ENCODE measurements at regions not wholly inside any gene's neighbourhood (a gene's known extent, or its start where the extent isn't known, plus 50 kb on each side); places are given as distances from the start of the nearest gene placed in this dataset.
A peak's percentile ranks its signal among the peaks of the same experiment; 100 is the strongest.

DNA sequence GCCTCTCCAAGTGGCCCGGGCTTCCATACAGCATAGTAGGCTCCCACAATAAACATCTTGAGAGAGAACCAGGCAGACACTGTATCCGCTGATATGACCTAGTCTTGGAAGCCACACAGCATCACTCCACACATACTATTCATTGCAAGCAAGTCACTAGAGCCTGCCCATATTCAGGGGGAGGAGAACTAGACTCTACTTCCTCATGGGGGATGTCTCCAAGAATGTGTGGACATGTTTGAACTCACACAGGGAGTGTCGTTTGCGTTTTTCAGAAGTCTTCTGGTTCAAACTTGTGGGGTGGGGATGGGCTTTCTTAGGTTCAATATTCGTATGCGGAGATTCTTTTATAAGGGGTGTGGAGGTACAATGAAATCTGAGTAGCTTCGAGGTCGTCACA is 232.6 kb upstream of the HABP2 start:
- DNase-seq (ENCODE audit: extremely low read depth in 1 of 2, low read depth in 1 of 2) = no peak

DNA sequence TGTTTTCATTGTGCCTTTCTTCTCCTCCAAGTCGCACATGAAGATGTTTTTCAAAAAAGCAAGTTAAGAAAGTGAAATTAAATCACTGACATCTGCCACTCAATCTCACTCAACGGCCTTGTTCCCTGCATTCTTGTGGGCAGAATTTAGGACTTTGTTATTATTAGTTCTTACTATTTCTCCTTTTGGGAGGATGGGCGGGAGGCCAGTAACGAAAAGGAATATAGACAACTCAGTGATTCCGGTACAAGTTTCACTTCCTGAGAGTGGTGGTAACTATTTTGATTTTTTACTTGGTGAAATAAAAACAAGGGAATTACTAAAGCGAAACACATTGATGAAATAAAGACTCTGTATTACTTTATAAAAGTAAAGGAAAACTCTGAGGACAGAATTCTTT is 231.9 kb upstream of the HABP2 start:
- DNase-seq (ENCODE audit: extremely low read depth in 1 of 2, low read depth in 1 of 2) = no peak

DNA sequence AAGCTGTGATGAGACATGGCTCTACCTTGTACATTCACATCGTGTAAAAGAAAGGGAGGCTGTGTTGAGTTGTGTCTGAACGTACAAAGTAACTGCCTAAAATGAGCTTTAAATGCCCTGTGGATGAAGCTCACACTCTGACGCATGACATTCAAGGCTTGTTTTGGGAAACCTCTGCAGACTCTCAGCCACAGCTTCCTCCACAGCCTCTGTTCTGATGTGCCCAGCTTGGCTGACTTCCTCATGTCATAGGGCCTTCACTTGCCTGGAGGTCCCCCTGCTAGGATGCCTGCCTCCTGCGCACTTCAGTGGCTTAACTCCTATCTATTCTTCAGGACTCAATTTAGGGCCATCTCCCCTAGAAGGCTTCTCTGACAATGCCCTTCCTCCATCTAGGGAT is 230.0 kb upstream of the HABP2 start:
- no peak for DNase-seq (ENCODE audit: extremely low read depth in 1 of 2, low read depth in 1 of 2)

DNA sequence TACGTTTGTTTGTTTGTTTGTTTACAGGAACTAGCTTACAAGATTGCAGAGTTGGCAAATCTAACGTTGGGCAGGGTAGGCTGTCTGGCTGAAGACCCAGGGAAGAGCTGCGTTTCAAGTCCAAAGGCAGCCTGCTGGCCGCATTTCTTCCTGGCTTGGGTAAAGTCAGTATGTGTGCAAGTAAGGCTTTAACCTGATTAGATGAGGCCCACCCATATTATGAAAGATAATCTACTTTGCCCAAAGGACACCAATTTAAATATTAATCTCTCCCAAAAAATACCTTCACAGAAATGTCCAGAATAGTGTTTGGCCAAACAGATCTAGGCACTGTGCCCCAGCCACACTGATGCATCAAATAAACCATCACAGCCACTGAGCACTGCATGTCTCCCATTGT is 228.9 kb upstream of the HABP2 start:
- no peak for DNase-seq (ENCODE audit: extremely low read depth in 1 of 2, low read depth in 1 of 2)

DNA sequence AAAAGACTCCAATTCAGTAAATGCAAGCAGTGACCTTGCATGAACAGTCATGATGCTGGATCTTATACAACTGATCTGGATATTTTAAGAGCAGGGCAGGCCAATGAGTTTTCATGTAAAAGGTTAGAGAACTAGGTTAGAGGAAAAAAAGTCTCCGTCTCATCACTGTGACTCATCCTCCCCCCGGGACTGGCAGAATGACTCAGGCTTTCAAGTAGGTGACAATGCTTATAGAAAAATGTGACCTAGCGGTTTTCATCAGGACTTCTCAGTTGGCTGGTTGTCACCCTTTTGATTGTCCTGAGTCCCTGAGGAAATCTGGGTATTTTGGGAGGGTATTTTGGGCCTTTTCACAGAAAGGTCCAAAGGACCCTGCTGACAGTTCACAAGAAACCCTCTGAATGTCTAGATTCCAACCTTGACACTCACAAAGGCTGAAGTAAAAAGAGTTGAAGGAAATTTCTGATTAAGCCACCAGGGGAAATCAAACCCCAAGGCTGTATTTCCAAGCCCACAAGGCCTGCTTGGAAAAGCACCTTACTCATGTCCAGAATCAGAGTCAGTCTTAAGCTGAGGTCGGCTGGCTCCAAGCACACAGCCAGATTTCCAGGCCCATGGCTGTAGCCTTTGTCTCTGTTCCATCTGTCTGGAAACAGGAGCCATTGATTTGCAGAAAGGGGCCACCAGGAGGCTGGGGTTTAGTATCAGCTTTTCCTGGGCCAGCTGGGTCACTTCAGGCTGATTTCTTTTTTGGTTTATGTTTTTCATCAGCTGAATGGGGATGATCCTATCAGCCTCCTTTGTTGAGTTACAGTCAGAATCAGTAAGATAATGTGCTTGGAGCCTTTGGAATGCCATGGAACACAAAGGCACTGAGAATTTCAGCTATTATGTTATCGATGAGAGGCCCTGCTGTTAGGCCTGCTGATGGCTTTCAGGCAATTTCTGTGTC is 226.4 kb upstream of the HABP2 start:
- peak in 1 of 2 donors; percentile 19 for DNase-seq (ENCODE audit: extremely low read depth in 1 of 2, low read depth in 1 of 2)

DNA sequence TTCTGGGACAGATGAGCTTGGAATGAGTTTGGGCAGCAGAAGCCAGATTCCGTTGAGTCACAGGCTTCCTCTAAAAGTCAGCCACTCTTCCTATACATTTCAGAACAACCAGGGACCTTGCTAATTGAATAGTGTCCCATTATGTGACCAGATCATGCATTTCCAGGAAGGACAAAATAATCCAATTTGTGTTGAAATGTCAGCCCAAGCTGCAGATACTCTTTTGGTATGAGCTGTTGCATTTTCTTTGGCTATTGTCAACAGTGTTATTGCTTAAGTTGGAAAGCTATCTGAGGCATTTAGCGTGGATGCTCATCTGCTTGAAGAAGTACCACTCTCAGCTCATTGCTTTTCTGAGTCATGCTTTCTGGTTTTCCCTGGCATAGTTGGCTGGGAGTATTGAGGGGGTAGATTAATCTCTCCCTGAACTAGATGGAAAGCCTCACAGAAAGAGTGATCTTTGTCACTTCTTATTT is 223.7 kb upstream of the HABP2 start:
- DNase-seq (ENCODE audit: extremely low read depth in 1 of 2, low read depth in 1 of 2) = no peak

DNA sequence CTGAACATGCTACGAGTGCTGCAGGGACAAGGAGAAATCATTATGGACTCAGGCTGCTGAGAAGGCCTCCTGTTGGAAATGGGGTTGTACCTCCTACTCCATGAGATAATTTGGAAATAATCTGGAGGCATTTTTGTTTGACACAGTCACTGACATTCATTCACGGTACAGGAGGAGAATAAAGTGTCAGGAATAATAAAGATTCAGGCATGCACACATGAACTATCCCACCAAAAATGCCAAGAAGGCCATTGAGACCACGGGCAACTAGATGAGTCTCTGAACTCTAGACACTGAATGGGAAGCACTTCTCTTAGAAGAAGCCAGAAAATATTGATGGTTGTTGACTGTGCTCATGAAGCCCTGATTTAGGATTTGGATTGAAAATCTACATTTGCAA is 220.9 kb upstream of the HABP2 start:
- DNase-seq (ENCODE audit: extremely low read depth in 1 of 2, low read depth in 1 of 2) = no peak

DNA sequence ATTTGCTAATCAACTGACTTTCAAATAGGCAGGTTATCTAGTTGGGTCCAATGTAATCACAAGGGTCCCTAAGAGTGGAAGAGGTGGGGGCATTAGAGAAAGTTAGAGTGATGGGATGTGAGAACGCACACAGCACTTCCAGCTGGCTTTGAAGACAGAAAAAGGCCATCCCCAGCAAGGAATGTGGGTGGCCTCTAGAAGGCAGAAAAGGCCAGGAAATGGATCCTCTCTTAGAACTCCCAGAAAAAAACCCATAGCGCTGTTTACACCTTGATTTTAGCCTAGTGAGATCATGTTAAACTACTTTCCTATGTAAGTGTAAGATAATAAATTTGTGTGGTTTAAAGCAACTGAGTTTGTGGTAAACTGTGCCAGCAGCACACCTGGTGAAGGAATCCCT is 219.5 kb upstream of the HABP2 start:
- DNase-seq (ENCODE audit: extremely low read depth in 1 of 2, low read depth in 1 of 2) = no peak

DNA sequence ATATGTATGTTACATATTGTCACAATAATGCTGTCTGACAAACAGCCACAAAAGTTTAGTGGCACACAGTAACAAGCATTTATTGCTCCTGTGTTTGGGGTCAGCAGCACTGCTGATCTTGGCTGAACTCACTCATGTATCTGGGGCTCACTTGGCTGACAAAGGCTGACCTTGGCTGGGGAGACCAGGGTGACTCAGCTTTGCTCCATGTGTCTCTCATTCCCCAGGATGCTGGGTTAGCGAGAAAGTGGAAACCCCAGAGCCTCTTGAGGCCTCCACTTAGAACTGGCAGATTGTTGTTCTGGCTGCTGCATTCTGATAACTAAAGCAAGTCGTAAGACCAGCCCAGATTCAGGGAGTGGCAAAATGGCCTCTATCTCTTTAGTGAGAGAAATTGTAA is 217.3 kb upstream of the HABP2 start:
- no peak for DNase-seq (ENCODE audit: extremely low read depth in 1 of 2, low read depth in 1 of 2)

DNA sequence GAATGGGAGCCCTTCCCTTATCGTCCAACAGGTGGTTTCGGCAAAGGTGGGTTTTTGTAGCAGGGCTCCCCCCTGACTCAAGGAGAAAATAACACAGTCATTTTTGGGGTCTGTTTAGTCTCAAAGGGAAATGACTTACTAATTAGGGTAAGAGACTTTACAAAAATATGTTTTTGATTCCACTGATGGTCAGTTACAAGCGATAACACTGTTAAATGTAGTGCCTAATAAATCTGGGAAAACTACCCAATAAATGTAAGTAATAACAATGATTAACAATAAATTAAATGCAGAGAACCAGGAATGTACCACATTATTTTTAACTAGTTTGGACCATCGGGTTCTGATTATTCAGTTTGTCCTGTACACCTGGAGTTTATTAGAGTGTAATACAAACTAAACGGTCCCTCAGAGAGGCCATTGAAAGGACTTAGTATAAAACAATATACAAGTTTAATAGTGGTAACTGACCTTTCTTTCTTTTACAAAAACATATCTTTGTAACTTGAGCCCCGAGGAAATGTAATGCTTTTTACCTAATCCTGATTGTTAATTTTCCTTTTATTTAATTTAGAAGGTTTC is 216.2 kb upstream of the HABP2 start:
- DNase-seq (ENCODE audit: extremely low read depth in 1 of 2, low read depth in 1 of 2) = no peak

DNA sequence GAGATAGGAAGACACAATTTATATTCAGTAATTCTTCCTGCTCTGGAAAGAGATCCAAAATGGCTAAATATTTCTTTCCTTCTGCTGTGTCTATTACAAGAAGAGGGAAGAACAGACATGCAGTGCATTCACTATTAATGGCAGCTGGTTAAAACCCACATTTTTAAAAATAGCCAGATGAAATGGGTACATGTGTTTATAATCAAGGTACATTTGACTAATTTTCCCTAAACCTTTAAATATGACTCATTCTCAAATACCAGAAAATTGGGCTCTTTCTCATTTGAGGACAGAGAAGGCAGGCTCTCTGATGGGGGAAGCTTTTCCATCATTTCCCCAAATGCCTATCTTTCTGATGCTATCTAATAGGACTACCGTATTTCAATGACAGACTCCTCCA is 215.7 kb upstream of the HABP2 start:
- no peak for DNase-seq (ENCODE audit: extremely low read depth in 1 of 2, low read depth in 1 of 2)

DNA sequence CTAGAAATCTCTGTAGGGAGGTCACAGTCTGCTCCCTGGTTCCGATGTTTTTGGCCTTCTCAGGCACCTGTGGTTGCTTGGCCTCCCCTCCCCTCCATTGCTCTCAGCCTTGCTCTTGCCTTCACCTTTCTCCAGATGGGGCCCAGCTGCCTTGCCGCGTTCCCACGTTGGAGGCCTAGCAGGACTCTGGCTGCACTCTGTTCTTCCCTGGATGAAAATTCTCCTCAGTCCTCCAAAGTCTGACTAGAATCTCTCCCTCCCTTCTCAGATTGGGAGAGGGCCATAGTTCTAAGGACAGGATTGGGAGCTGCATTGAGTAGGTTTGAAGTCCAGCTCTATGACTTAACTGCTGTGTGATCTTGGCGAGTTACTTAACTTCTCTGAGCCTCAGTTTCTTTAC is 213.7 kb upstream of the HABP2 start:
- no peak for DNase-seq (ENCODE audit: extremely low read depth in 1 of 2, low read depth in 1 of 2)

DNA sequence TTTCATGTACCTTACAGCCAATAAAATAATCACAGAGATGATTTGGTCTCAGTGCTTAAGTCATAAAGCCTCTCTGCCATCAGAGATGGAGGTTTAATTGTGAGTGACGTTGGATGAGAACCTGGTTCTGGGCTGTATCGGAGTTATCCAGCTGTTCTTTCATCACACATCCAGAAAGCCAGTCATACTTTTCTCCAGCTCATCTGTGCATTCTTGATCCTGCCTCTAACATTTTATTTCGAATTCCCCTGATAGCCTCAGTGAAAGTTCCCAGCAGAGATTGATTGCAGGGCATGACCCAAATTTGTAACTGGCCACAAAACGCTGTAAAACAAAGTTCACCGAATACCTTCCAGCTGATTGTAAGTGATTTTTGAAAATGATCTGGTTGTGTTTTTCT is 212.6 kb upstream of the HABP2 start:
- no peak for DNase-seq (ENCODE audit: extremely low read depth in 1 of 2, low read depth in 1 of 2)

DNA sequence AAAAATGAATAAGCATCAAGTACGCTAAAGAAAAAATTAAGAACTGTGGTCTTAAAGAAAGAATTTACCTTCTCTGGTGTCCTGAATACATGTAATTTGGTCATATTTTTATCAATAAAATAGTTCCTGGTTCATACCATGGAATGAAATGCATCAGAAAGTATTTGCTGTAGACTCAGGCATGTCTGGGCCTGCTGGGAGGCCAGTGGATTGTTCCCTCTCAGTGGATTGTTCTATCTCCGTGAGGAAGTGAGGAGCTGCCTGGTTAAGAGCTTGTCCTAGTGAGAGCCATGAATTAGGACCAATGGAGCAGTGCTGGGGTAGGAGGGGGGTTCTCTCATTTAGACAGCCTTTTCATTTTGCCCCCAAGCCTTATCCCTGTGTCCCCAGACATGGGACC is 211.7 kb upstream of the HABP2 start:
- DNase-seq (ENCODE audit: extremely low read depth in 1 of 2, low read depth in 1 of 2) = no peak

DNA sequence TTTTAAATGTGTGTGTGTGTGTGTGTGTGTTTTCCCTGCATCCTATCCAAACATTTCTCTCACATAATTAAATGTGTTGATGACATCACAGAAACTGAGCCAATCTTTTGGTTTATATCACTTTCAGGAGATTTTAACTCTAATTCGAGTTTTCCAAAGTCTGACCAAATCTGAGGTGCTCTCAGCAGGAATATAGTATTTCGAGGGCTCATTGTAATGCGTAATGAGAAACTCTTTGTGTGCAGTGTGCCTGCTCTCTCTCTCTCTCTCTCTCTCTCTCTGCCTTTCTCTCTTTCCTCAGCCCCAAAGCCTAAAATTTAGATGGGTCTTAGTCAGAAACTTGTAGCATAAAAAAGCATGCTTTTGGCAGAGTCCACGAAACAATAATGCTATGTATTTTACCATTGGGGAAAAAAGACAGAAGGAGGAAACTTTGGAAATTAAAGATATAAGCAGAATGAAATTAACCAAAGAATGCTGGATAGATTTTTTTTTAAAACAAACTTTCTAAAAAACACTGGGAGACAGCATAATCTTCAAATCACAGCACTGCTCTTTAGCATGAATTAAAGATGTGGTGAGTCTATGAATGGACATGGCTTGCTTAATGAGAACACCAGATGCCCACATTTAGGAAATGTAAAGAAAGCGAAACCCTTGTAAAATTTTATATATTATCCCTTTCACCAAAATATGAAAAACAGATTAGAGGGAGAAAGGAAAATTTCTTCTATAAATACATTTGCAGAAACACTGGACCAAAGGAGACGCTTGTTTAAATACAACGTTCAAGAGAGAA is 206.8 kb upstream of the HABP2 start:
- DNase-seq (ENCODE audit: extremely low read depth in 1 of 2, low read depth in 1 of 2) = no peak

DNA sequence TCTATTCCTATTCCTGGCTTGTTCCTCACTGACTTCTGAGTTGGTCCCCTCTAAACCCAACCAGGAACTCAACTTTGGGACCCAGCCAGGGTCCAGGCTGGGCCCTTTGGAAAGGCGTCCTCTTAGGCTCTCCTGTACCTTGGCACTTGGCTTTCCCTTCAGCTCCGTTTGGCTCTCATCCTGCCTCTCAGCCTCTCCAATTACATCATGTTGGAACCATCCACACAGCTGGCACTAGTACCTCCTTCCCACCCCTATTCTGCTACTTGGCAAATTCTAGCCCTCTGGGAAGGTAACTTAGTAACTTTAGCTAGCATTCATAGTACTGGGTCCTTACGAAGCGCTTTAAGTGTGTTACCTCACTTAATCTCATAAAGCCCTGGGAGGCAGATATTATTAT is 205.3 kb upstream of the HABP2 start:
- DNase-seq (ENCODE audit: extremely low read depth in 1 of 2, low read depth in 1 of 2) = no peak

DNA sequence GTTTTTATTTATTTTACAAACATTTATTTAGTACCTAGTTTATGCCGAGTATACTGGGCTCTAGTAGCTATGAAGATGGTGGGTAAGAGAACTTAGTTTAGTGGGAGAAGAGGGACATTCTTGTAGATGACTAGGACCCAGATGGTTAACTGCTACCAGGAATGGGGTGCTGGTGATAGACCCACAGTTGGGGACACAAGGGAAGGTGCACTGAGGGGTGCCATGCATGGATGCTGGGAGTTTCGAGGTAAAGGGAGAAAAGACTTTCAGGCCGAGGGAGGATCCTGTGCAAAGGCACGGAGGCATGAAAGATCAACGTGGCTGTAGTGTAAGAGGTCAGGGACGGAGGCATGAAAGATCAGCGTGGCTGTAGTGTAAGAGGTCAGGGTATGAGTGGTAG is 204.2 kb upstream of the HABP2 start:
- DNase-seq (ENCODE audit: extremely low read depth in 1 of 2, low read depth in 1 of 2) = no peak

DNA sequence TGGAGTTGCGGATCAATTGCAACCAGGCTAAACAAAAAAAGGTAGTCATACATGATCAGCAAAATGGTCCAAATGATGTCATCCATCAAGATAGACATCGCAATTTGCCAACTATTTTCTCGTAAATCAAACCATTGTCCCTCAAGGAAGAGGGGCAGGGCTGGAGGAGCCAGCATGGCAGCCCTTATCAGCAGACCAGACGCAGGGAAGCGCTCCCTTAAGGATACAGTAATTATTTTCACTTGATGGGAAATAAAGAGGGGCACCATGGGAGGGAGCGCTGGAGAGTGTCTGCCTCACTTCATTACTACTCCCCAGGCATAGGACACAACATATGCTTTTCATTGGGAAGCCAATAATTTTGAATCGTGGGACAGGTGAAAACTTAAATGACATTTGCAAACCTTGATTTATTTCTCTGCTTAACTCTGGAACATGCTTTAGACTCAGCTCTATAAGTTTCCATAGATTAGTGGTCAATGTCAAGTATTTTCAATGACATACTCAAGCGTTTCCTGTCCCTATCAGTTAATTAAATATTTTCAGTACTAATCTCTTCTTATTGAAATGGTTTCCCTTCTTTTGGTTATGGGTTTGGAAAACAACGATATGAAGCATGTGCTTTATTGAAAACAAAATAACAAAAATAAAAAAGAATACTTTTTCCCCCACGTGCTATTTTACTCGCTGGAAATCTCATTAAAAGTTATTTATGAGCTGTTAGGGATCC is 202.4 kb upstream of the HABP2 start:
- DNase-seq (ENCODE audit: extremely low read depth in 1 of 2, low read depth in 1 of 2) = no peak

DNA sequence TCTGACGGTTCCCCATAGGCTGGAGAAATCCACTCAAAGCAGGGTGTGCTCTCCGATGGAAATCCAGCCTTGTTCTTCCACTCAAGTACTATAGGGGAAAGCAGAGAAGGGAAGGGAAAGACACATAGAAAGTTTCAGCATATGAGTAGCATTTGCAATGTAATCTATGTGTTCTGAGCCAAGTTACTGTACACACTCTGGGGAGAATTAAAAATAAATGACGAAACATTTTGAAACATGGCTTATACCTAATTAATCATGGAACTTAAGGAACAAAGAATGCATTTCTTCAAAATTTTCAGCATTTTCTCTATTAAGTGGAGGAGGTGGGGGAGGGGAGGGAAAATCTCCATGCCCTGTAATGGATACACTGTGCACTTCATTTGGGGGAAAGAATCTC is 198.1 kb upstream of the HABP2 start:
- DNase-seq (ENCODE audit: extremely low read depth in 1 of 2, low read depth in 1 of 2) = no peak

DNA sequence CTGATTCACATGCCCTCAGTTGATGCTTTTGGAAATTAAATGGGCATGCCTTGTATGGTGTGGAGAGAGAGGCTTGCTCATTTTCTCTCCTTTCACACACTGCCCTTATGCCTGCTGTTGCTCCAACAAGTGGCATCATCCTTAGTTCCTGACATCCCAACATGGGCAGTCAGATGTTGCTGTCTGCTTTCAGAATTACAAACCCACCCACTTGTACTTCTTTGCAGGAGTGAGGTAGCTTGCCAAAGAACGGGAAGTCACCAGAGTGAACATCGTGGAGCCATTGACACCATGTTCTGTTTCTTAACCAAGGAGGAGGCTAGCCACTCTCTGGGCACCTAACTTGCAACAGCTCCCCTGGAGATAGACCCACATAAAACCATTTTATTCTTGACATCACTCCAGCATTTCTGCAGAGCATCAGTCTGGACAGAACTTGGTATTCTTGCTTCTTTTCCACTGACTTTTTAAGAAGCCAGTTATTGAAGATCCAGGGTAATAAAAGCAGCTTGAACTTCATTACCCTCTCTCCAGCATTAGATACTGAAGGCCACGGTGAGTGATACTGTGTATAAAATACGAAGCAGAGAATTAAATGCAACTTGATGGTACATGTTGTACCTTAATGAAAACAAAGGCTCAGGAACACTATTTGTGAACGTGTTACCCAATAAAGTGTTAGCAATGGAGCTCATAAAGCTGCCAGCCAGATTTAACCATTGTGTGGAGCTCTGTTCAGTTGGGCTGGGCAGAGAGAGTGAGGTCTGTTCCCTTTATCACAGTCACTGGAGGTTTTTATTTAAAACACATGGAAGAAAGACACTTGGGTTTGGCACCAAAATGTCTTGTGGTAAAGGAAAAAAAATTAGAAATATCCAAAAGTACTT is 195.8 kb upstream of the HABP2 start:
- no peak for DNase-seq (ENCODE audit: extremely low read depth in 1 of 2, low read depth in 1 of 2)
